Mononuclear cell (primary cell): ENCODE measurements at regions not wholly inside any gene's neighbourhood (a gene's known extent, or its start where the extent isn't known, plus 50 kb on each side); places are given as distances from the start of the nearest gene placed in this dataset.

ENCODE experiments used
- H3K27me3 ChIP-seq: 2 replicates; pipeline ENCODE4 v1.6.0; 2011; ENCODE audit warnings: low read length, control low read depth; ENCODE audit not compliant: insufficient read depth
- H3K4me1 ChIP-seq: 2 replicates; pipeline ENCODE4 v1.5.1; 2011; ENCODE audit warnings: mild to moderate bottlenecking, low read length, control low read depth; ENCODE audit not compliant: insufficient read depth
- H3K4me3 ChIP-seq: 2 replicates; pipeline ENCODE4 v1.5.1; 2011; ENCODE audit warnings: mild to moderate bottlenecking, low read length, moderate library complexity
- H3K9me3 ChIP-seq: 2 replicates; pipeline ENCODE4 v1.5.1; 2011; ENCODE audit warnings: low read depth, mild to moderate bottlenecking, control low read depth, low read length

GRCh38 chr7:36802459-36803135, 78.3 kb upstream of the AOAH start:
- Histone ChIP-seq H3K4me1 (no peaks in the 10 kb centered on the region), H3K27me3 (no peaks in the 10 kb centered on the region), H3K9me3 (no peaks in the 10 kb centered on the region), H3K4me3 (no peak overlapping the region)

- Histone ChIP-seq H3K4me3 (no peak overlapping the region), H3K9me3 (no peaks in the 10 kb centered on the region), H3K27me3 (no peaks in the 10 kb centered on the region), H3K4me1 (peaks cover 8% of the 10 kb centered on the region)
Observed at GRCh38 chr7:36796850-36797536, 72.7 kb upstream of the AOAH start.

- peaks cover 9% of the 10 kb centered on the region for H3K4me1 ChIP-seq
- H3K4me3 ChIP-seq, result no peak overlapping the region
- H3K27me3 ChIP-seq, result no peaks in the 10 kb centered on the region
- no peaks in the 10 kb centered on the region for H3K9me3 ChIP-seq
Observed at GRCh38 chr7:36795451-36796021, 71.2 kb upstream of the AOAH start.

- no peak overlapping the region for H3K4me3 ChIP-seq
- no peaks in the 10 kb centered on the region for H3K9me3 ChIP-seq
- H3K27me3 ChIP-seq, result no peaks in the 10 kb centered on the region
- H3K4me1 ChIP-seq, result peaks cover 17% of the 10 kb centered on the region
Observed at GRCh38 chr7:36794689-36795088, 70.4 kb upstream of the AOAH start.

GRCh38 chr7:36792421-36792820, 68.1 kb upstream of the AOAH start:
- Histone ChIP-seq H3K27me3 (no peaks in the 10 kb centered on the region), H3K4me1 (peaks cover 38% of the 10 kb centered on the region), H3K9me3 (no peaks in the 10 kb centered on the region), H3K4me3 (no peak overlapping the region)

- H3K9me3 ChIP-seq, result no peaks in the 10 kb centered on the region
- no peak overlapping the region for H3K4me3 ChIP-seq
- H3K4me1 ChIP-seq, result peaks cover 44% of the 10 kb centered on the region
- no peaks in the 10 kb centered on the region for H3K27me3 ChIP-seq
Observed at GRCh38 chr7:36790311-36790787, 66.1 kb upstream of the AOAH start.

GRCh38 chr7:36788825-36789470, 64.7 kb upstream of the AOAH start:
- Histone ChIP-seq H3K27me3 (no peaks in the 10 kb centered on the region), H3K4me1 (peaks cover 54% of the 10 kb centered on the region), H3K4me3 (no peak overlapping the region), H3K9me3 (no peaks in the 10 kb centered on the region)

GRCh38 chr7:36787933-36788378, 63.7 kb upstream of the AOAH start:
- Histone ChIP-seq H3K4me1 (peaks cover 56% of the 10 kb centered on the region), H3K4me3 (no peak overlapping the region), H3K27me3 (no peaks in the 10 kb centered on the region), H3K9me3 (no peaks in the 10 kb centered on the region)

GRCh38 chr7:36784991-36785940, 61.0 kb upstream of the AOAH start:
- Histone ChIP-seq H3K27me3 (no peaks in the 10 kb centered on the region), H3K4me1 (peaks cover 62% of the 10 kb centered on the region), H3K9me3 (no peaks in the 10 kb centered on the region), H3K4me3 (no peak overlapping the region)

- Histone ChIP-seq H3K4me1 (peaks cover 64% of the 10 kb centered on the region), H3K4me3 (no peak overlapping the region), H3K27me3 (no peaks in the 10 kb centered on the region), H3K9me3 (no peaks in the 10 kb centered on the region)
Observed at GRCh38 chr7:36781011-36781738, 56.9 kb upstream of the AOAH start.

- no peak overlapping the region for H3K4me3 ChIP-seq
Observed at GRCh38 chr7:36777855-36778254, 53.6 kb upstream of the AOAH start.

GRCh38 chr7:36777062-36777461, 52.8 kb upstream of the AOAH start:
- H3K27me3 ChIP-seq, result no peaks in the 10 kb centered on the region
- H3K9me3 ChIP-seq, result no peaks in the 10 kb centered on the region
- H3K4me1 ChIP-seq, result peaks cover 60% of the 10 kb centered on the region
- no peak overlapping the region for H3K4me3 ChIP-seq

More at GRCh38 chr7:36777855-36778254, 53.6 kb upstream of the AOAH start:
- Histone ChIP-seq H3K9me3 (no peaks in the 10 kb centered on the region), H3K27me3 (no peaks in the 10 kb centered on the region), H3K4me1 (peaks cover 63% of the 10 kb centered on the region)

- Histone ChIP-seq H3K4me1 (peaks cover 57% of the 10 kb centered on the region), H3K9me3 (no peaks in the 10 kb centered on the region), H3K4me3 (no peak overlapping the region), H3K27me3 (no peaks in the 10 kb centered on the region)
Observed at GRCh38 chr7:36775676-36776075, 51.4 kb upstream of the AOAH start.
